HG03575 (cell line): ENCODE measurements at regions not wholly inside any gene's neighbourhood (a gene's known extent, or its start where the extent isn't known, plus 50 kb on each side); places are given as distances from the start of the nearest gene placed in this dataset.

Experiments
- ATAC-seq: cut with Tn5 transposase; IDR thresholded peaks from one replicate; pipeline ENCODE4 v1.9.1; 2021; ENCODE audit not compliant: unreplicated experiment, insufficient number of reproducible peaks, low FRiP score; ENCODE audit errors: extremely low read depth

- ATAC-seq: no peak
Observed at GRCh38 chr3:87332789-87333188, 56.4 kb upstream of the POU1F1 start.

DNA sequence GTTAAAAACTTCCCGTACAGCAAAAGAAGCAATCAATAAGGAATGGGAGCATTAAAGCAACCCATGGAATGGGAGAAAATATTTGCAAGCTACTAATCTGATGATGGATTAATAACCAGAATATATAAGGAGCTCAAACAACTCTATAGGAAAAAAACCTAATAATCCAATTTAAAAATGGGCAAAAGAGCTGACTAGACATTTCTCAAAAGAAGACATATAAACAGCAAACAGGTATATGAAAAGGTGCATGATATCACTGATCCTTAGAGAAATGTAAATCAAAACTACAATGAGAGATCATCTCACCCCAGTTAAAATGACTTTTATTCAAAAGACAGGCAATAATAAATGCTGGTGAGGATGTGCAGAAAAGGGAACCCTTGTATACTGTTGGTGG is 52.7 kb upstream of the POU1F1 start:
- no peak for ATAC-seq
